OCI-LY1 (cell line): ENCODE measurements at regions not wholly inside any gene's neighbourhood (a gene's known extent, or its start where the extent isn't known, plus 50 kb on each side); places are given as distances from the start of the nearest gene placed in this dataset.

ENCODE experiments used
- H2AFZ ChIP-seq: fragments of 200-600 bp; sonication (generic), shearing (Covaris generic); 2 replicates; pipeline ENCODE4 v1.6.0; 2014; ENCODE audit warnings: antibody characterized with exemption, mild to moderate bottlenecking, low read length
- H3F3A ChIP-seq: fragments of 200-600 bp; sonication (generic), shearing (Covaris generic); 2 replicates; pipeline ENCODE4 v1.6.0; 2014; ENCODE audit warnings: mild to moderate bottlenecking, antibody characterized with exemption, low read length, moderate library complexity; ENCODE audit not compliant: insufficient read depth
- H3K27ac ChIP-seq: fragments of 200-600 bp; sonication (generic); 2 replicates; pipeline ENCODE4 v1.5.1; 2014; ENCODE audit warnings: low read length, mixed run types, mild to moderate bottlenecking, low read depth; ENCODE audit not compliant: poor library complexity, severe bottlenecking
- H3K27me3 ChIP-seq: fragments of 200-600 bp; sonication (generic); 2 replicates; pipeline ENCODE4 v1.6.0; 2014; ENCODE audit warnings: antibody characterized with exemption, mild to moderate bottlenecking, low read length, moderate library complexity; ENCODE audit not compliant: insufficient read depth
- H3K36me3 ChIP-seq: fragments of 200-600 bp; sonication (generic); 2 replicates; pipeline ENCODE4 v1.6.1; 2014; ENCODE audit warnings: mild to moderate bottlenecking, antibody characterized with exemption, low read length, moderate library complexity, mixed read lengths; ENCODE audit not compliant: insufficient read depth
- H3K4me1 ChIP-seq: fragments of 200-600 bp; sonication (generic); 2 replicates; pipeline ENCODE4 v1.5.1; 2014; ENCODE audit warnings: mild to moderate bottlenecking, low read length, moderate library complexity; ENCODE audit not compliant: insufficient read depth, severe bottlenecking
- H3K4me2 ChIP-seq: fragments of 200-600 bp; sonication (generic), shearing (Covaris generic); 2 replicates; pipeline ENCODE4 v1.6.1; 2014; ENCODE audit warnings: low read length
- H3K4me3 ChIP-seq: fragments of 200-600 bp; sonication (generic); 2 replicates; pipeline ENCODE4 v1.5.1; 2014; ENCODE audit warnings: low read length, low read depth, mild to moderate bottlenecking, mixed read lengths; ENCODE audit not compliant: poor library complexity, severe bottlenecking
- H3K79me2 ChIP-seq: fragments of 200-600 bp; shearing (Covaris generic); 2 replicates; pipeline ENCODE4 v1.6.1; 2016; ENCODE audit warnings: mixed run types, low read length, mixed read lengths; ENCODE audit not compliant: insufficient read depth
- H3K9ac ChIP-seq: fragments of 200-600 bp; sonication (generic), shearing (Covaris generic); 2 replicates; pipeline ENCODE4 v1.6.1; 2014; ENCODE audit warnings: mild to moderate bottlenecking, low read length, mixed read lengths
- H3K9me2 ChIP-seq: fragments of 200-600 bp; sonication (generic), shearing (Covaris generic); 2 replicates; pipeline ENCODE4 v1.6.1; 2014; ENCODE audit warnings: low read depth, mild to moderate bottlenecking, low read length, mixed read lengths
- H3K9me3 ChIP-seq: fragments of 200-600 bp; shearing (Covaris generic); 2 replicates; pipeline ENCODE4 v1.6.1; 2014; ENCODE audit warnings: low read length, mixed read lengths
- H4K20me1 ChIP-seq: fragments of 200-600 bp; sonication (generic), shearing (Covaris generic); 2 replicates; pipeline ENCODE4 v1.6.0; 2016; ENCODE audit warnings: mild to moderate bottlenecking, low read length; ENCODE audit not compliant: insufficient read depth
- EZH2 ChIP-seq: fragments of 200-600 bp; sonication (generic), shearing (Covaris generic); IDR thresholded peaks from 2 replicates; pipeline ENCODE4 v1.8.0; 2017; ENCODE audit warnings: borderline replicate concordance, mixed run types, mild to moderate bottlenecking, antibody characterized with exemption, low read length, moderate library complexity, mixed read lengths
- TF ChIP-seq, protein P1 (sequence below): fragments of 200-600 bp; sonication (generic), shearing (Covaris generic); IDR thresholded peaks from 2 replicates; pipeline ENCODE4 v1.5.1; 2017; ENCODE audit warnings: mild to moderate bottlenecking, antibody characterized with exemption, low read length, moderate library complexity, mixed read lengths

DNA sequence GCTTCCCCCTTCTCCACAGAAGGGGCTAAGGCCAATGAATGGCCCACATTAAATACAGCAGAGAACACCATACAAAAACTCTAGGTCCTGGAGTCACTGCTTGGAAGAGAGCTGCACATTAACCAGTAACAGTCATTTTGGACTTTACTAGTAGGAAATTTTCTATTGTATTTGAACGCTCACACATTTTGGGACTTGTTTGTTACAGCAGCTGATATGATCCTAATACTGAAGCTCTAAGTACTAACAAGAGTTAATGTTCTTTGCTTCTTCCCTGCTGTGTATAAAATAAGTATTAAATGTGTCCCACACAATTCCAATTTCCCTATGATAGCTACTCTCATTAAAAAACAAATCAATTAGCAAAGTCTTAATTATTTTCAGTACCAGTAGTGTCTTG lies 148.3 kb upstream of the IRX3 start:
- no peak overlapping the region for H2AFZ ChIP-seq
- H3K9me3 ChIP-seq, result no peaks in the 10 kb centered on the region
- H3K27me3 ChIP-seq, result 0 out of 2 replicates have a peak, but pooled peaks cover 3% of the 10 kb centered on the region
- H4K20me1 ChIP-seq, result no peaks in the 10 kb centered on the region
- no peak overlapping the region for H3K4me2 ChIP-seq
- no peaks in the 10 kb centered on the region for H3K36me3 ChIP-seq
- no peak overlapping the region for H3K4me3 ChIP-seq
- H3K9me2 ChIP-seq, result no peaks in the 10 kb centered on the region
- H3F3A ChIP-seq, result no peaks in the 10 kb centered on the region
- no peaks in the 10 kb centered on the region for H3K79me2 ChIP-seq
- H3K9ac ChIP-seq, result no peak overlapping the region
- no peak for TF ChIP-seq EZH2
- TF ChIP-seq, protein P1, sequence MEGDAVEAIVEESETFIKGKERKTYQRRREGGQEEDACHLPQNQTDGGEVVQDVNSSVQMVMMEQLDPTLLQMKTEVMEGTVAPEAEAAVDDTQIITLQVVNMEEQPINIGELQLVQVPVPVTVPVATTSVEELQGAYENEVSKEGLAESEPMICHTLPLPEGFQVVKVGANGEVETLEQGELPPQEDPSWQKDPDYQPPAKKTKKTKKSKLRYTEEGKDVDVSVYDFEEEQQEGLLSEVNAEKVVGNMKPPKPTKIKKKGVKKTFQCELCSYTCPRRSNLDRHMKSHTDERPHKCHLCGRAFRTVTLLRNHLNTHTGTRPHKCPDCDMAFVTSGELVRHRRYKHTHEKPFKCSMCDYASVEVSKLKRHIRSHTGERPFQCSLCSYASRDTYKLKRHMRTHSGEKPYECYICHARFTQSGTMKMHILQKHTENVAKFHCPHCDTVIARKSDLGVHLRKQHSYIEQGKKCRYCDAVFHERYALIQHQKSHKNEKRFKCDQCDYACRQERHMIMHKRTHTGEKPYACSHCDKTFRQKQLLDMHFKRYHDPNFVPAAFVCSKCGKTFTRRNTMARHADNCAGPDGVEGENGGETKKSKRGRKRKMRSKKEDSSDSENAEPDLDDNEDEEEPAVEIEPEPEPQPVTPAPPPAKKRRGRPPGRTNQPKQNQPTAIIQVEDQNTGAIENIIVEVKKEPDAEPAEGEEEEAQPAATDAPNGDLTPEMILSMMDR, result no peak
- no peaks in the 10 kb centered on the region for H3K4me1 ChIP-seq
- no peak overlapping the region for H3K27ac ChIP-seq

DNA sequence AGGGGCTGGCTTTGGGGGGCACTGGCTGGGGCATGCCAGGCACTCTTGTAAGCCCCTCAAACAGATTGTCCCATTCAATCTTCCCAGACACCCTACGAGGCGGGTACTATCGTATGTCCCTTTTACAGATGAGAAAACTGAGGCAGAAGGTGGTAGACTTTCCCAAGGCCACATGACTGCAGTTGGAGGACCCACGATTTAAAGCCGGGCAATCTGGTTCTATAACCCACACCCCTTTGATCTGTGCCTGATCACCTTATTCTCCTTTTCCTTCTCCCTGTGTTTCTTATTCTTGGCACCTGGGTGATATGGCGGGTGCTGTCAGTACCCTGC lies 146.3 kb upstream of the IRX3 start:
- Histone ChIP-seq H3F3A (no peaks in the 10 kb centered on the region), H3K36me3 (no peaks in the 10 kb centered on the region), H2AFZ (no peak overlapping the region), H3K4me1 (no peaks in the 10 kb centered on the region), H3K27ac (no peak overlapping the region), H3K4me3 (no peak overlapping the region), H3K4me2 (no peak overlapping the region), H4K20me1 (no peaks in the 10 kb centered on the region), H3K27me3 (0 out of 2 replicates have a peak, but pooled peaks cover 3% of the 10 kb centered on the region), H3K9ac (no peak overlapping the region), H3K9me2 (no peaks in the 10 kb centered on the region), H3K9me3 (no peaks in the 10 kb centered on the region), H3K79me2 (no peaks in the 10 kb centered on the region)
- no peak for TF ChIP-seq EZH2
- TF ChIP-seq, protein P1, result no peak

DNA sequence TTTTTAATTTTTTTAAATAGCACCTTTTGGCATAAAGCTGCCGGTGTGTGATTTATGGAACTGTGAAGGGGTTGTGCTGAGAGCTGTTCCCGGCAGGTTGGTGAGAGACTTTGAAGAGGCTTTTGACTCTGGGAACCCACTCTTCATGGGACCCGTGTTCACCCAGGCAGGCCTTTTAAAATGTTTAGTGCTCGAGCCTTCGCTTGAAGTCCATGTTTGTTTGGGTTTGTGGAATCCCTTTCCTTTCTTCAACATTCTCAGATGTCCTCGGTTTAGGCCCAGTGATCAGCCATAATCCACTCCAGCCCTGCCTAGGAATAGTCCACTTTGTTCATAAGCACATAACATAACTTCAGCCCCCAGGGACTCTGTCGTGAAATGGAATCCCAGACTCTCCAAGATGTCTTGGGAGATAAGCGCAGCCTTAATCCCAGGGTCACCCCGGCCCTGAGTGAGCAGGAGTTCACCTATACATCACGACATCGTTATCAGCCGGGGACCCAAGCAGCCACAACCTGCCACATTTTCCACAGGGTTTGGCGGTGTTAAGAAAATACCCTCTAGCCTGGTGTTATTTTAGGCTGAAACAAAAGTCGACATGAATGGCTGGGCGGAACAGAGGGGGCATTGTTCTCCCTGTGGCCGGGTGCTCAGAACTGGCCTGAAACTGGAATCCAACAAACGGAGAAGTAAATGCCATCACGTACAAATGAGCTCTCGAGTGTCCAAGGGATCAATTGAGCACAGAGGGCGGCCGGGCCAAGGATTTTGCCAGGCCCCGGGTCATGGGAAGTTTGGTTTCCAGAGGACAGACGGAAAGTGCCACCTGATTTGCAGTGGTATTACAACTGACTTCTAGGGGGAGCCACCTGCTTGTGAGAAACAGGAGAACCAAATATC lies 145.7 kb upstream of the IRX3 start:
- Histone ChIP-seq H3K27ac (no peak overlapping the region), H3K27me3 (0 out of 2 replicates have a peak, but pooled peaks cover 3% of the 10 kb centered on the region), H3K36me3 (no peaks in the 10 kb centered on the region), H4K20me1 (no peaks in the 10 kb centered on the region), H3K9me3 (no peaks in the 10 kb centered on the region), H3K4me2 (no peak overlapping the region), H3K4me3 (no peak overlapping the region), H3K79me2 (no peaks in the 10 kb centered on the region), H3K9ac (no peak overlapping the region), H3K4me1 (no peaks in the 10 kb centered on the region), H2AFZ (no peak overlapping the region), H3F3A (no peaks in the 10 kb centered on the region), H3K9me2 (no peaks in the 10 kb centered on the region)
- TF ChIP-seq, protein P1, result no peak
- no peak for TF ChIP-seq EZH2
